H9 (cell line): ENCODE measurements at regions not wholly inside any gene's neighbourhood (a gene's known extent, or its start where the extent isn't known, plus 50 kb on each side); places are given as distances from the start of the nearest gene placed in this dataset.

Experiments used
- DNase-seq: peaks from one replicate; pipeline ENCODE4 v3.0.0-alpha.2; 2017
- H2AFZ ChIP-seq: one replicate; pipeline ENCODE4 v1.6.1; 2013; ENCODE audit warnings: mild to moderate bottlenecking, low read length, control low read depth, moderate library complexity
- H2AK5ac ChIP-seq: 2 replicates; pipeline ENCODE4 v1.6.1; 2013; ENCODE audit warnings: low read length, control low read depth, mixed read lengths; ENCODE audit not compliant: insufficient read length
- H2BK120ac ChIP-seq: one replicate; pipeline ENCODE4 v1.6.1; 2013; ENCODE audit warnings: low read depth, mild to moderate bottlenecking, low read length, control low read depth, inconsistent platforms; ENCODE audit not compliant: poor library complexity, severe bottlenecking
- H2BK12ac ChIP-seq: 2 replicates; pipeline ENCODE4 v1.6.1; 2013; ENCODE audit warnings: low read length, control low read depth, mixed read lengths, low read depth; ENCODE audit not compliant: insufficient read length
- H2BK15ac ChIP-seq: 2 replicates; pipeline ENCODE4 v1.6.1; 2013; ENCODE audit warnings: low read depth, low read length, control low read depth
- H2BK20ac ChIP-seq: one replicate; pipeline ENCODE4 v1.6.1; 2013; ENCODE audit warnings: low read depth, mild to moderate bottlenecking, low read length, control low read depth, inconsistent platforms; ENCODE audit not compliant: poor library complexity, severe bottlenecking
- H2BK5ac ChIP-seq: 2 replicates; pipeline ENCODE4 v1.6.1; 2013; ENCODE audit warnings: low read length, control low read depth, mixed read lengths; ENCODE audit not compliant: insufficient read length
- H3K14ac ChIP-seq: 2 replicates; pipeline ENCODE4 v1.6.1; 2013; ENCODE audit warnings: low read length, control low read depth; ENCODE audit not compliant: insufficient read depth
- H3K18ac ChIP-seq: 2 replicates; pipeline ENCODE4 v1.6.1; 2013; ENCODE audit warnings: low read depth, mild to moderate bottlenecking, mixed read lengths, low read length, control low read depth; ENCODE audit not compliant: insufficient read length
- H3K23ac ChIP-seq: 2 replicates; pipeline ENCODE4 v1.6.1; 2013; ENCODE audit warnings: low read length, control low read depth, mixed read lengths, low read depth; ENCODE audit not compliant: insufficient read length
- H3K23me2 ChIP-seq: 2 replicates; pipeline ENCODE4 v1.6.1; 2013; ENCODE audit warnings: low read depth, mild to moderate bottlenecking, mixed read lengths, low read length, control low read depth; ENCODE audit not compliant: insufficient read length, poor library complexity, severe bottlenecking
- H3K27ac ChIP-seq: 2 replicates; pipeline ENCODE4 v1.5.1; 2013; ENCODE audit warnings: low read length, control low read depth, mixed read lengths, low read depth; ENCODE audit not compliant: insufficient read length
- H3K27me3 ChIP-seq: 2 replicates; pipeline ENCODE4 v1.6.1; 2013; ENCODE audit warnings: low read length, control low read depth, inconsistent platforms; ENCODE audit not compliant: insufficient read depth
- H3K4ac ChIP-seq: 2 replicates; pipeline ENCODE4 v1.6.1; 2013; ENCODE audit warnings: low read depth, mild to moderate bottlenecking, control low read depth, inconsistent platforms, low read length, moderate library complexity
- H3K4me1 ChIP-seq: 2 replicates; pipeline ENCODE4 v1.6.1; 2013; ENCODE audit warnings: low read length, control low read depth, inconsistent platforms; ENCODE audit not compliant: insufficient read depth
- H3K4me2 ChIP-seq: 2 replicates; pipeline ENCODE4 v1.6.1; 2013; ENCODE audit warnings: low read length, control low read depth, mixed read lengths; ENCODE audit not compliant: insufficient read length, insufficient read depth
- H3K56ac ChIP-seq: 2 replicates; pipeline ENCODE4 v1.6.1; 2013; ENCODE audit warnings: low read depth, mild to moderate bottlenecking, mixed read lengths, low read length, control low read depth; ENCODE audit not compliant: insufficient read length
- H3K79me1 ChIP-seq: 2 replicates; pipeline ENCODE4 v1.6.1; 2013; ENCODE audit warnings: low read depth, mild to moderate bottlenecking, moderate library complexity, low read length, control low read depth, inconsistent platforms; ENCODE audit not compliant: insufficient read depth, poor library complexity, severe bottlenecking
- H3K79me2 ChIP-seq: 2 replicates; pipeline ENCODE4 v1.6.1; 2013; ENCODE audit warnings: low read length, control low read depth, inconsistent platforms; ENCODE audit not compliant: insufficient read depth
- H3K9ac ChIP-seq: 2 replicates; pipeline ENCODE4 v1.6.1; 2013; ENCODE audit warnings: low read length, control low read depth, mixed read lengths; ENCODE audit not compliant: insufficient read length; ENCODE audit errors: extremely low read depth
- H3K9me3 ChIP-seq: one replicate; pipeline ENCODE4 v1.6.1; 2013; ENCODE audit warnings: low read depth, low read length, inconsistent platforms; ENCODE audit not compliant: control insufficient read depth
- H3T11ph ChIP-seq: one replicate; pipeline ENCODE4 v1.6.1; 2013; ENCODE audit warnings: mild to moderate bottlenecking, low read length, control low read depth, inconsistent platforms
- H4K20me1 ChIP-seq: one replicate; pipeline ENCODE4 v1.6.1; 2013; ENCODE audit not compliant: control insufficient read depth, insufficient read length, insufficient read depth
- H4K5ac ChIP-seq: 2 replicates; pipeline ENCODE4 v1.6.1; 2013; ENCODE audit warnings: low read depth, mild to moderate bottlenecking, mixed read lengths, low read length, control low read depth; ENCODE audit not compliant: insufficient read length
- H4K8ac ChIP-seq: replicated peaks from 2 replicates; pipeline ENCODE4 v1.6.1; 2013; ENCODE audit warnings: low read length, control low read depth, mixed read lengths, low read depth; ENCODE audit not compliant: insufficient read length
- H4K91ac ChIP-seq: 2 replicates; pipeline ENCODE4 v1.6.1; 2013; ENCODE audit warnings: low read depth, mild to moderate bottlenecking, moderate library complexity, mixed read lengths, low read length, control low read depth; ENCODE audit not compliant: insufficient read length
- H3K27ac Mint-ChIP-seq, 3 experiments: 2 replicates in 2 of 3; 3 replicates in 1 of 3; pipeline ENCODE4 v1.8.0; 2020 to 2021; ENCODE audit warnings: mixed read lengths in 3 of 3, mild to moderate bottlenecking in 1 of 3, moderate library complexity in 1 of 3
- H3K27me3 Mint-ChIP-seq: 2 replicates; pipeline ENCODE4 v1.8.0; 2021; ENCODE audit warnings: low read depth, mild to moderate bottlenecking, moderate library complexity, mixed read lengths
- H3K36me3 Mint-ChIP-seq, 3 experiments: 2 replicates in 2 of 3; 3 replicates in 1 of 3; pipeline ENCODE4 v1.8.0; 2020 to 2021; ENCODE audit warnings: low read depth in 3 of 3, mixed read lengths in 3 of 3; ENCODE audit not compliant: insufficient read depth in 1 of 3
- H3K4me1 Mint-ChIP-seq, 2 experiments: 2 replicates each; pipeline ENCODE4 v1.8.0; 2020; ENCODE audit warnings: mixed read lengths in 2 of 2
- H3K4me3 Mint-ChIP-seq, 2 experiments: 2 replicates in 1 of 2; 3 replicates in 1 of 2; pipeline ENCODE4 v1.8.0; 2020 to 2021; ENCODE audit warnings: mild to moderate bottlenecking in 2 of 2, mixed read lengths in 2 of 2, moderate library complexity in 1 of 2
- H3K9me3 Mint-ChIP-seq, 2 experiments: 2 replicates in 1 of 2; 3 replicates in 1 of 2; pipeline ENCODE4 v1.8.0; 2020; ENCODE audit warnings: mild to moderate bottlenecking in 2 of 2, mixed read lengths in 2 of 2, moderate library complexity in 1 of 2
- CTCF ChIP-seq: fragments of 200-600 bp; sonication (generic); conservative IDR thresholded peaks from 3 replicates; pipeline ENCODE4 v1.8.0; 2021; ENCODE audit warnings: antibody characterized with exemption, mild to moderate bottlenecking
- WGBS: extraction: QIAGEN DNeasy Blood & Tissue Kit; methylation state at CpG from one replicate; pipeline ENCODE4 v1.1.7; 2013; ENCODE audit warnings: missing lambda C conversion rate, low lambda C conversion rate, mixed read lengths; ENCODE audit not compliant: insufficient read length; ENCODE audit errors: extremely low coverage; 5-methylcytosine and 5-hydroxymethylcytosine counted together

DNA sequence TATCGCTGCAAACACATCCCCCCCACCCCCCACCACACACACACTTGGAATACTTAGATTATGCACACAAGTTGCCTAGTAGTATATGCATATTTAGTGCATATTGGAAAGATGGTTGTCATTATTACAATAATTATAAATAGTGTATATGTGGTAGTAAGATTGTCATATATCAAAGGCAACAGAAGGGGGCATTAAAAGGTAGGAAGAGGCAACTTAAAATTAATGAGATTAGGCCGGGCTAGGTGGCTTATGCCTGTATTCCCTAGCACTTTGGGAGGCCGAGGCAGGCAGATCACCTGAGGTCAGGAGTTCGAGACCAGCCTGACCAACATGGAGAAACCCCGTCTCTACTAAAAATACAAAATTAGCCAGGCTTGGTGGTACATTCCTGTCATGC, 52.1 kb downstream of the GSC start:
- Histone ChIP-seq H2BK5ac (no peak overlapping the region), H3K23ac (no peak overlapping the region), H3T11ph (no peak overlapping the region), H2BK20ac (peak overlapping the region; percentile 83), H3K79me2 (no peaks in the 10 kb centered on the region), H3K14ac (no peak overlapping the region), H3K56ac (no peak overlapping the region), H3K9ac (no peak overlapping the region), H3K4me2 (no peak overlapping the region), H2BK12ac (no peak overlapping the region), H3K9me3 (no peaks in the 10 kb centered on the region), H4K5ac (no peak overlapping the region), H3K27me3 (no peaks in the 10 kb centered on the region; the same call in 1 of the 2 replicates), H3K79me1 (no peaks in the 10 kb centered on the region), H2BK15ac (no peak overlapping the region), H3K4me1 (no peaks in the 10 kb centered on the region), H3K18ac (no peak overlapping the region), H4K91ac (no peak overlapping the region), H3K27ac (no peak overlapping the region), H2AK5ac (no peak overlapping the region), H4K8ac (no peak overlapping the region), H2AFZ (no peak overlapping the region), H4K20me1 (no peaks in the 10 kb centered on the region), H3K23me2 (no peaks in the 10 kb centered on the region), H3K4ac (no peak overlapping the region), H2BK120ac (no peak overlapping the region)
- no CpG with 5 or more reads among the region's 5 CpGs for WGBS
- peaks cover 2 to 6% of the 10 kb centered on the region in 2 experiments; a peak in 2 of 5 replicates for H3K9me3 Mint-ChIP-seq
- no peak for TF ChIP-seq CTCF
- H3K4me1 Mint-ChIP-seq: peaks cover 5 to 6% of the 10 kb centered on the region in 2 experiments; a peak in 3 of 4 replicates
- no peak overlapping the region for H3K27ac Mint-ChIP-seq
- peaks cover 0 to 5% (median 2%) of the 10 kb centered on the region in 3 experiments; a peak in 3 of 7 replicates for H3K36me3 Mint-ChIP-seq
- no peak overlapping the region for H3K4me3 Mint-ChIP-seq
- no peaks in the 10 kb centered on the region for H3K27me3 Mint-ChIP-seq
- no peak for DNase-seq
